ENCODE measurements at regions not wholly inside any gene's neighbourhood (a gene's known extent, or its start where the extent isn't known, plus 50 kb on each side); places are given as distances from the start of the nearest gene placed in this dataset.

DNA sequence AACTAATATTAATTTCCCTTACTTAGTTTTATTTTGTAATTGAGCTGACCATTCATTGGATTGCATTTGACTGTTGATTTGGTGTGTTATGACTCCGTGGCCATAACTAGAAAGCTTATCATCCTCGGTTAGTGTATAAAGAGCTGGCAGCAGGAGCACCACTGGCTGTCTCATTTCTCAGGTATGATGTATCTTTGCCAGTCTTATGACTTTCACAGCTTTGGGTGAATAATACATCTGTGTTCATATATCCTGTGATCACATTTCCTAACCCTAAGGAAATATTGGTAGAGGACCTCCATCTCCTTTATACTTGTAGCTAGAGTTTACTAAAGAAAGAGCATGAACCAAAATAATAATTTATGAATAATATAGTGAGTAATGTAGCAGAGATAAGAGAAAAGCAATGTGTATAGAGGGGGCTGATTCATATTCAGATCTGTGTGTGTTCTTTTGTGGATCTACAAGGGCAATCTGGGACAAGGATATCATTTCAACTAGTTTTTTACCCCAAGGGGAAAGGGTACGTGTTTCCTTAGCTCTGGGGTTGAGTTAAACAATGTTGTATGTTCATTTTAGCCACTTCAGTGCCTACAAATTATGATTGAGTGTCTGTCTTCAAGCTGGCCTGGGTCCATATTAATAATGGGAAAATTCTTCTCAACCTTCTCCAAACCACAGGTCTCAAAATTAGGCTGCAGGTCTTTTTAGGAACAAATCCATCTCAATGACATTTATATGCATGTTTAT, 901.7 kb downstream of the NTRK3 start:
- ATAC-seq (no peak), DNase-seq (ENCODE audit: low spot score) (no peak), FAIRE-seq (no peak)
- TF ChIP-seq RBM39 (IDR thresholded peaks at IDR 0.05; ENCODE audit: low read depth, low read length, poor library complexity, severe bottlenecking) (no peak), ZNF737 (CRISPR knock-in tag; IDR thresholded peaks at IDR 0.05; ENCODE audit: borderline replicate concordance) (no peak), ARNT2 (CRISPR knock-in tag; IDR thresholded peaks at IDR 0.05; ENCODE audit: low read depth) (no peak), ZNF749 (CRISPR knock-in tag; IDR thresholded peaks at IDR 0.05; ENCODE audit: borderline replicate concordance) (no peak), ZBTB3 (CRISPR knock-in tag; IDR thresholded peaks at IDR 0.05; ENCODE audit: borderline replicate concordance, low read depth) (no peak), TFDP1 (CRISPR knock-in tag; IDR thresholded peaks at IDR 0.05; ENCODE audit: borderline replicate concordance) (no peak), HNF4A (CRISPR knock-in tag; IDR thresholded peaks at IDR 0.05) (no peak), THAP11 (CRISPR knock-in tag; IDR thresholded peaks at IDR 0.05) (no peak), UBTF (CRISPR knock-in tag; IDR thresholded peaks at IDR 0.05) (no peak), ARID2 (CRISPR knock-in tag; IDR thresholded peaks at IDR 0.05; ENCODE audit: borderline replicate concordance) (no peak), ZNF703 (CRISPR knock-in tag; IDR thresholded peaks at IDR 0.05; ENCODE audit: borderline replicate concordance) (no peak), HNRNPLL (IDR thresholded peaks at IDR 0.05; ENCODE audit: low read depth, low read length, poor library complexity, severe bottlenecking) (no peak), ZNF564 (CRISPR knock-in tag; IDR thresholded peaks at IDR 0.05) (no peak)
- 0% methylated on average over 3 of the region's 3 CpGs for WGBS (ENCODE audit: low lambda C conversion rate)
- Histone ChIP-seq H3K4me3 (replicated peaks in 1 of 3; ENCODE audit: insufficient read depth in 1 of 3, low read depth in 2 of 3, low read length in 3 of 3) (no peak overlapping the region), H3K27ac (ENCODE audit: extremely low read length, insufficient read depth, low read length) (no peak overlapping the region), H2AFZ (ENCODE audit: low read length) (no peak overlapping the region), H3K36me3 (replicated peaks in 1 of 2; ENCODE audit: control insufficient read depth in 1 of 2, insufficient read depth in 2 of 2, low read length in 2 of 2) (no peaks in the 10 kb centered on the region), H3K4me2 (ENCODE audit: low read depth, low read length) (no peak overlapping the region), H3K9ac (ENCODE audit: insufficient read depth, low read depth, low read length) (no peak overlapping the region), H3K79me2 (ENCODE audit: insufficient read depth, low read length) (no peaks in the 10 kb centered on the region), H3K4me1 (ENCODE audit: insufficient read depth, low read length) (no peaks in the 10 kb centered on the region), H3K27me3 (ENCODE audit: control insufficient read depth in 1 of 2, insufficient read depth in 2 of 2, low read length in 2 of 2) (no peaks in the 10 kb centered on the region), H4K20me1 (ENCODE audit: insufficient read depth, low read length) (no peaks in the 10 kb centered on the region), H3K9me3 (ENCODE audit: low read length) (peaks cover 100% of the 10 kb centered on the region)
- in situ Hi-C loops (cut with HindIII; ENCODE audit: extremely low pct_ligation_motif_present, low pct_unique_long_range_greater_than_20kb): no loop called here
- ChIA-PET POLR2A (no interaction called here), CTCF (ENCODE audit: low intra/inter-chr PET ratio, low total read pairs) (no interaction called here)
- no TSS peak for BruUV-seq (replicated peaks)
- intact Hi-C loops (cut with micrococcal nuclease; ENCODE audit: unreplicated experiment): no loop called here

All from HepG2 (cell line).